C1 segment of cervical spinal cord (tissue), 14 donors: ENCODE measurements at regions not wholly inside any gene's neighbourhood (a gene's known extent, or its start where the extent isn't known, plus 50 kb on each side); places are given as distances from the start of the nearest gene placed in this dataset.

ENCODE experiments used
- DNase-seq, 14 donors: peaks; one replicate each; lab custom pipeline; 2025; lab: John Stamatoyannopoulos, UW

- DNase-seq, result no peak
Observed at GRCh38 chr5:82704381-82704780, 372.8 kb downstream of the TMEM167A start.

- no peak for DNase-seq
Observed at GRCh38 chr5:82702046-82702445, 375.1 kb downstream of the TMEM167A start.

- no peak for DNase-seq
Observed at GRCh38 chr5:82699737-82700136, 377.5 kb downstream of the TMEM167A start.

- no peak for DNase-seq
Observed at GRCh38 chr5:82698026-82698425, 379.2 kb downstream of the TMEM167A start.

- no peak for DNase-seq
Observed at GRCh38 chr5:82694711-82695285, 382.4 kb downstream of the TMEM167A start.

GRCh38 chr5:82692826-82693225, 384.4 kb downstream of the TMEM167A start:
- no peak for DNase-seq

GRCh38 chr5:82684659-82685058, 392.5 kb downstream of the TMEM167A start:
- no peak for DNase-seq

GRCh38 chr5:82684165-82684564, 393.0 kb downstream of the TMEM167A start:
- DNase-seq, result no peak

GRCh38 chr5:82679660-82680059, 397.5 kb downstream of the TMEM167A start:
- no peak for DNase-seq

GRCh38 chr5:82676661-82677060, 398.5 kb upstream of the RPS23 start:
- no peak for DNase-seq

GRCh38 chr5:82674671-82675070, 396.5 kb upstream of the RPS23 start:
- no peak for DNase-seq

- DNase-seq, result no peak
Observed at GRCh38 chr5:82673057-82673809, 395.1 kb upstream of the RPS23 start.

- DNase-seq, result no peak
Observed at GRCh38 chr5:82670692-82671091, 392.5 kb upstream of the RPS23 start.

- no peak for DNase-seq
Observed at GRCh38 chr5:82669720-82670119, 391.6 kb upstream of the RPS23 start.

GRCh38 chr5:82666312-82666711, 388.2 kb upstream of the RPS23 start:
- no peak for DNase-seq

- no peak for DNase-seq
Observed at GRCh38 chr5:82664732-82665131, 386.6 kb upstream of the RPS23 start.

- no peak for DNase-seq
Observed at GRCh38 chr5:82663225-82663624, 385.1 kb upstream of the RPS23 start.

GRCh38 chr5:82662340-82662739, 384.2 kb upstream of the RPS23 start:
- DNase-seq, result no peak

- DNase-seq, result no peak
Observed at GRCh38 chr5:82661933-82662332, 383.8 kb upstream of the RPS23 start.

GRCh38 chr5:82661462-82661861, 383.3 kb upstream of the RPS23 start:
- DNase-seq, result no peak

- no peak for DNase-seq
Observed at GRCh38 chr5:82659115-82659514, 381.0 kb upstream of the RPS23 start.

- no peak for DNase-seq
Observed at GRCh38 chr5:82657033-82657699, 379.0 kb upstream of the RPS23 start.

- no peak for DNase-seq
Observed at GRCh38 chr5:82656341-82656761, 378.2 kb upstream of the RPS23 start.
